WI38 (cell line): ENCODE measurements at regions not wholly inside any gene's neighbourhood (a gene's known extent, or its start where the extent isn't known, plus 50 kb on each side); places are given as distances from the start of the nearest gene placed in this dataset.

Experiments
- H3K4me3 ChIP-seq: 2 replicates; pipeline ENCODE4 v1.5.1; 2011; ENCODE audit warnings: low read depth, mild to moderate bottlenecking, control low read depth, low read length
- TF ChIP-seq, protein P1 (sequence below): IDR thresholded peaks from 2 replicates; pipeline ENCODE4 v1.5.1; 2012; ENCODE audit warnings: low read depth, mild to moderate bottlenecking, control low read depth, low read length

GRCh38 chr15:48006031-48006511, 114.7 kb upstream of the SLC24A5 start:
- no peak overlapping the region for H3K4me3 ChIP-seq
- TF ChIP-seq, protein P1, sequence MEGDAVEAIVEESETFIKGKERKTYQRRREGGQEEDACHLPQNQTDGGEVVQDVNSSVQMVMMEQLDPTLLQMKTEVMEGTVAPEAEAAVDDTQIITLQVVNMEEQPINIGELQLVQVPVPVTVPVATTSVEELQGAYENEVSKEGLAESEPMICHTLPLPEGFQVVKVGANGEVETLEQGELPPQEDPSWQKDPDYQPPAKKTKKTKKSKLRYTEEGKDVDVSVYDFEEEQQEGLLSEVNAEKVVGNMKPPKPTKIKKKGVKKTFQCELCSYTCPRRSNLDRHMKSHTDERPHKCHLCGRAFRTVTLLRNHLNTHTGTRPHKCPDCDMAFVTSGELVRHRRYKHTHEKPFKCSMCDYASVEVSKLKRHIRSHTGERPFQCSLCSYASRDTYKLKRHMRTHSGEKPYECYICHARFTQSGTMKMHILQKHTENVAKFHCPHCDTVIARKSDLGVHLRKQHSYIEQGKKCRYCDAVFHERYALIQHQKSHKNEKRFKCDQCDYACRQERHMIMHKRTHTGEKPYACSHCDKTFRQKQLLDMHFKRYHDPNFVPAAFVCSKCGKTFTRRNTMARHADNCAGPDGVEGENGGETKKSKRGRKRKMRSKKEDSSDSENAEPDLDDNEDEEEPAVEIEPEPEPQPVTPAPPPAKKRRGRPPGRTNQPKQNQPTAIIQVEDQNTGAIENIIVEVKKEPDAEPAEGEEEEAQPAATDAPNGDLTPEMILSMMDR, result no peak

DNA sequence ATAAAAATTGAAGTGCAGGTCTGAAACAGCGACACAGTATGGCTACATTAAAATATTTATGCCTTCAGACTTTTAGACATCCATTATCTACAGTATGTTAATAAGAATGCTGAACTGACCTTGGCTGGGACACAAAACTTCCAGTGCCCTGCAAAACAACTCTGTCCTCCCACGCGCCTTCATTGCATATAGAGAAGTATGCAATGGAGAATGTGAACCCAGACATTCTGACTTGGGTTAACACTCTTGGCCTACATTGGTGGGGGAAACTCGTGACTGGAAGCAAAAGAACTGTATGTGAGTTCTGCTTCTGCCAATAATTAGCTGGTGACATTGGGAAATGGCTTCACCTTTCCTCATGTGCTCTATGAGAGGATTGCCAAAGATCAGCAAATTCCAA, 110.5 kb upstream of the SLC24A5 start:
- no peak overlapping the region for H3K4me3 ChIP-seq
- TF ChIP-seq, protein P1, result no peak

- H3K4me3 ChIP-seq, result no peak overlapping the region
- TF ChIP-seq, protein P1, result no peak
Observed at GRCh38 chr15:48012191-48012590, 108.6 kb upstream of the SLC24A5 start.

DNA sequence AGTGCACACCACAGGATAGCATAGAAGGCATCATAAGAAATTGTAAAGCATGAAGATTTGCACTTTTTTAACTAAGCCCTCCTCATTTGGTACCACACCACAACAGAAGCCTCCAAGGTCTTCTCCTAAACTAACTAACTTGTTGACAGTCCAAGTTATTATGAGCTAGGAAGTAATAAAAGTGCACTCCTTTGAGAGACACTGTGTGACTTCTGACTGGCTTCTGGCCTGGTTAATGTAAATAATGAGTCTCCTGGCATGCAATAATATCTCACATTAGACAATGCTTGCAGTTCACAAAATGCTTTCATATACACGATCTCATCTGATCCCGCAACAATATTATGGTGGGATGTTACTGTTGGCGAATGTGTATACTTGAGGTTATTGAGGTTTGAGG, 103.9 kb upstream of the SLC24A5 start:
- TF ChIP-seq, protein P1, result no peak
- no peak overlapping the region for H3K4me3 ChIP-seq

DNA sequence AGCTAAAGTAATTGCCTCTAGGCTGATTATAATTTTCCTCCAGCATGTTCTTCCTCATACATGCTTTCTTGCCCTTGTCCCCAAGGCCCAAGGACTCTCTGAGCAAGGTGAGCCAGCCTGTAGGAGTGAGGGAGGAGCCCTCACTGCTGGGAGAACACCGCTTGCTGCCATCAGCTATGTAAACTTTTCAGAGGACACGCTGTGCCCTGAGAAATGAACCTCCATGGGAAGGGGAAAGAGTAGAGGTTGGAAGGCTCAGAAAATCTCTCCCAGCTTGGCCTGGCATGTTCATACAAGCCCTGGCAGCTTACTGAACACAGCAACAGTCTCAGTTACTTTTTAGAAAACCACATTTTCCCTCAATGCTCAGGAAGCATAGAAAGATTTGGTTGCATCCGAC, 103.0 kb upstream of the SLC24A5 start:
- TF ChIP-seq, protein P1, result no peak
- no peak overlapping the region for H3K4me3 ChIP-seq

- H3K4me3 ChIP-seq, result no peak overlapping the region
- TF ChIP-seq, protein P1, result no peak
Observed at GRCh38 chr15:48020166-48020565, 100.6 kb upstream of the SLC24A5 start.

DNA sequence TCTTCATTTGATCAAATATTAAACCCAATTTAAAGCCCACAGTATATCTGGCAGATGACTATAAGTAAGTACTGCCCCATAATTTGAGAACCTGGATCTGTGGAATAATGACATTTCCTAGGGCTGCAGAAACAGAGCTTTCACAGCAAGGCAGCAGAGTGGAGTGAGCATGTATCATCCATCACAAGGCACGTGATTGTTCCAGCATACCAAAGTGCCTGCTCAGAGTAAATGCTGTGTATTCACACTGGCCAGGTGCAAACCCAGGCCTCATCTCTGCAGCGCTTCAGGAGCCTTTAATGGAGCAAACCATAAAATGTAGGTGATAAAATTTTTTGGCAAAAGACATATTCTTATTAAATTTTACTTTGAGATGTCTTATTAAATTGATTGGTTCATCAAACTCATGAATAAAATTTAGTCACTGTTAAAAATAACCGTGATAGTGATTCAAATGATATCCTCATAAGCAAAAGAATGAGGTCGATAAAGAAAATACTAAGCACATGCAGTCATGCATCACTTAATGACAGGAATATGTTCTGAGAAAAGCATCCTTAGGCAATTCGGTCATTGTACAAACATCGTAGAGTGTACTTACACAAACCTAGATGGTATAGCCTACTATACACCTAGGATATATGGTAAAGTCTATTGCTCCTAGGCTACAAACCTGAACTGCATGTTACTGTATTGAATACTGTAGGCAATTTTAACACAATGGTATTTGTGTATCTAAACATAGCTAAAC, 99.3 kb upstream of the SLC24A5 start:
- TF ChIP-seq, protein P1, result no peak
- H3K4me3 ChIP-seq, result no peak overlapping the region
